ENCODE measurements at regions not wholly inside any gene's neighbourhood (a gene's known extent, or its start where the extent isn't known, plus 50 kb on each side); places are given as distances from the start of the nearest gene placed in this dataset.
"Not testable (repeated sequence)": the region's sequence is repeated elsewhere in the genome, so short reads cannot be mapped to it uniquely, and the experiment has no call there.

- not testable (repeated sequence) for DNase-seq (ENCODE audit: low spot score)
These were observed 313.4 kb downstream of the ANKRD30B start for GRCh38 chr18:15061289-15061896.

GRCh38 chr18:15066434-15066833 is 318.5 kb downstream of the ANKRD30B start:
- not testable (repeated sequence) for DNase-seq (ENCODE audit: low spot score)

GRCh38 chr18:15071311-15071710 is 323.3 kb downstream of the ANKRD30B start:
- not testable (repeated sequence) for DNase-seq (ENCODE audit: low spot score)

Data from HuH-7.5 (cell line).